Liver (tissue), 3 donors: ENCODE measurements at regions not wholly inside any gene's neighbourhood (a gene's known extent, or its start where the extent isn't known, plus 50 kb on each side); places are given as distances from the start of the nearest gene placed in this dataset.
A peak's percentile ranks its signal among the peaks of the same experiment; 100 is the strongest.

Experiments
- EGR1 ChIP-seq, 2 donors: IDR thresholded peaks; 2 replicates each; pipeline ENCODE4 v1.6.1; 2016 to 2018; ENCODE audit warnings: antibody characterized with exemption in 2 of 2, low read depth in 2 of 2
- GABPA ChIP-seq, 2 donors: IDR thresholded peaks in 1 of 2; conservative IDR thresholded peaks in 1 of 2; 2 replicates each; pipeline ENCODE4 v1.6.1; 2016; ENCODE audit warnings: antibody characterized with exemption in 2 of 2, mild to moderate bottlenecking in 1 of 2, moderate library complexity in 1 of 2
- HNF4G ChIP-seq: IDR thresholded peaks from 2 replicates; pipeline ENCODE4 v1.6.1; 2016; ENCODE audit warnings: antibody characterized with exemption
- JUND ChIP-seq, 2 donors: IDR thresholded peaks; 2 replicates each; pipeline ENCODE4 v1.6.1; 2016; ENCODE audit warnings: antibody characterized with exemption in 2 of 2
- NR2F2 ChIP-seq: IDR thresholded peaks from 2 replicates; pipeline ENCODE4 v1.6.1; 2016; ENCODE audit warnings: antibody characterized with exemption
- RAD21 ChIP-seq, 2 donors: IDR thresholded peaks; 2 replicates each; pipeline ENCODE4 v1.6.1; 2016; ENCODE audit warnings: antibody characterized with exemption in 2 of 2, mild to moderate bottlenecking in 2 of 2
- SP1 ChIP-seq: IDR thresholded peaks from 2 replicates; pipeline ENCODE4 v1.6.1; 2018; ENCODE audit warnings: antibody characterized with exemption, mild to moderate bottlenecking
- TAF1 ChIP-seq: conservative IDR thresholded peaks from 2 replicates; pipeline ENCODE4 v1.6.1; 2016; ENCODE audit warnings: antibody characterized with exemption, mild to moderate bottlenecking
- YY1 ChIP-seq: IDR thresholded peaks from 2 replicates; pipeline ENCODE4 v1.6.1; 2016; ENCODE audit warnings: antibody characterized with exemption, mild to moderate bottlenecking
- TF ChIP-seq, protein P1 (sequence below): fragments of 150-350 bp; IDR thresholded peaks from 2 replicates; pipeline ENCODE4 v1.5.1; 2017; ENCODE audit warnings: improper control_type of control experiment, low read depth, low read length; ENCODE audit not compliant: missing input control
- TF ChIP-seq, protein P2 (sequence below): IDR thresholded peaks from 2 replicates; pipeline ENCODE4 v1.6.1; 2016; ENCODE audit warnings: antibody characterized with exemption, mild to moderate bottlenecking
- TF ChIP-seq, protein P3 (sequence below): IDR thresholded peaks from 2 replicates; pipeline ENCODE4 v1.6.1; 2016; ENCODE audit warnings: antibody characterized with exemption
- TF ChIP-seq, protein P4 (sequence below): IDR thresholded peaks from 2 replicates; pipeline ENCODE4 v1.6.1; 2016; ENCODE audit warnings: antibody characterized with exemption
- TF ChIP-seq, protein P5 (sequence below): IDR thresholded peaks from 2 replicates; pipeline ENCODE4 v1.6.1; 2016; ENCODE audit warnings: antibody characterized with exemption
- donor health status: healthy.
- donor health status: healthy.

DNA sequence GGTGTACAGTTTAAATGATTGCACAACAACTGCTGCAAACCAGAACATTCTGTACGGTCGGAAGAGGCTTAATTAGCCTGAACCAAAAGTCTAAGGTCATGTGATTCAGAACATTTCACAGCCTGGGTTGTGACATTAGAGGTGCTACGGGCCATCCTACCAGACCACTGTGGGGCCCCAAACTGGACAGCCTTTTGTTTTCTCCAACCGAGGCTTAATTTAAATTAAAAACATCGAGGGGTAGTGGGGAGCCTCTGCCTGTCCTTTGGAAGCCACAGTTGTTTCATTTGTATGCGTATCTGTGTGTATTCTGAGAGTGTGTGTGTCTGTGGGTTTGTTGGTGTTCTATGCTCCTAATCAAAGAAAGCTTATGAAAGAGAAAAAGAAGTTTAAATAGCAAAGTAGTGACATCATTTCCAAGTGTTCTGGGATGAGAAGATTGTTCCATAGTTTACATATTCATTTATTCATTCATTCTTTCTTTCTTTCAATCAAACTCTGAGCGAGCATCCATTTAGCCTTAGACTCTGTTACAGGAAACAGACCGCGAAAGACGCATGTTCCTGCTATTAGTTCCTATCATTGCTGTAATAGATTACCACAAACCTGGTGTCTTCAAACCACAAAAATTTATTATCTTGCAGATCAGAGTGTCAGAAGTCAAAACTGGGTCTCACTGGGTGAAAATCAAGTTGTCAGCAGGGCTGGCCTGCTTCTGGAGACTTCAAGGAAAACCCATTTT lies 444.8 kb downstream of the FOXO1 start:
- peak; percentile 33 to 55 for TF ChIP-seq RAD21 (IDR thresholded peaks at IDR 0.05)
- TF ChIP-seq, protein P1, sequence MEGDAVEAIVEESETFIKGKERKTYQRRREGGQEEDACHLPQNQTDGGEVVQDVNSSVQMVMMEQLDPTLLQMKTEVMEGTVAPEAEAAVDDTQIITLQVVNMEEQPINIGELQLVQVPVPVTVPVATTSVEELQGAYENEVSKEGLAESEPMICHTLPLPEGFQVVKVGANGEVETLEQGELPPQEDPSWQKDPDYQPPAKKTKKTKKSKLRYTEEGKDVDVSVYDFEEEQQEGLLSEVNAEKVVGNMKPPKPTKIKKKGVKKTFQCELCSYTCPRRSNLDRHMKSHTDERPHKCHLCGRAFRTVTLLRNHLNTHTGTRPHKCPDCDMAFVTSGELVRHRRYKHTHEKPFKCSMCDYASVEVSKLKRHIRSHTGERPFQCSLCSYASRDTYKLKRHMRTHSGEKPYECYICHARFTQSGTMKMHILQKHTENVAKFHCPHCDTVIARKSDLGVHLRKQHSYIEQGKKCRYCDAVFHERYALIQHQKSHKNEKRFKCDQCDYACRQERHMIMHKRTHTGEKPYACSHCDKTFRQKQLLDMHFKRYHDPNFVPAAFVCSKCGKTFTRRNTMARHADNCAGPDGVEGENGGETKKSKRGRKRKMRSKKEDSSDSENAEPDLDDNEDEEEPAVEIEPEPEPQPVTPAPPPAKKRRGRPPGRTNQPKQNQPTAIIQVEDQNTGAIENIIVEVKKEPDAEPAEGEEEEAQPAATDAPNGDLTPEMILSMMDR: no peak
- TF ChIP-seq TAF1: no peak
- TF ChIP-seq, protein P2, sequence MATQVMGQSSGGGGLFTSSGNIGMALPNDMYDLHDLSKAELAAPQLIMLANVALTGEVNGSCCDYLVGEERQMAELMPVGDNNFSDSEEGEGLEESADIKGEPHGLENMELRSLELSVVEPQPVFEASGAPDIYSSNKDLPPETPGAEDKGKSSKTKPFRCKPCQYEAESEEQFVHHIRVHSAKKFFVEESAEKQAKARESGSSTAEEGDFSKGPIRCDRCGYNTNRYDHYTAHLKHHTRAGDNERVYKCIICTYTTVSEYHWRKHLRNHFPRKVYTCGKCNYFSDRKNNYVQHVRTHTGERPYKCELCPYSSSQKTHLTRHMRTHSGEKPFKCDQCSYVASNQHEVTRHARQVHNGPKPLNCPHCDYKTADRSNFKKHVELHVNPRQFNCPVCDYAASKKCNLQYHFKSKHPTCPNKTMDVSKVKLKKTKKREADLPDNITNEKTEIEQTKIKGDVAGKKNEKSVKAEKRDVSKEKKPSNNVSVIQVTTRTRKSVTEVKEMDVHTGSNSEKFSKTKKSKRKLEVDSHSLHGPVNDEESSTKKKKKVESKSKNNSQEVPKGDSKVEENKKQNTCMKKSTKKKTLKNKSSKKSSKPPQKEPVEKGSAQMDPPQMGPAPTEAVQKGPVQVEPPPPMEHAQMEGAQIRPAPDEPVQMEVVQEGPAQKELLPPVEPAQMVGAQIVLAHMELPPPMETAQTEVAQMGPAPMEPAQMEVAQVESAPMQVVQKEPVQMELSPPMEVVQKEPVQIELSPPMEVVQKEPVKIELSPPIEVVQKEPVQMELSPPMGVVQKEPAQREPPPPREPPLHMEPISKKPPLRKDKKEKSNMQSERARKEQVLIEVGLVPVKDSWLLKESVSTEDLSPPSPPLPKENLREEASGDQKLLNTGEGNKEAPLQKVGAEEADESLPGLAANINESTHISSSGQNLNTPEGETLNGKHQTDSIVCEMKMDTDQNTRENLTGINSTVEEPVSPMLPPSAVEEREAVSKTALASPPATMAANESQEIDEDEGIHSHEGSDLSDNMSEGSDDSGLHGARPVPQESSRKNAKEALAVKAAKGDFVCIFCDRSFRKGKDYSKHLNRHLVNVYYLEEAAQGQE: peak; percentile 12
- TF ChIP-seq, protein P3, sequence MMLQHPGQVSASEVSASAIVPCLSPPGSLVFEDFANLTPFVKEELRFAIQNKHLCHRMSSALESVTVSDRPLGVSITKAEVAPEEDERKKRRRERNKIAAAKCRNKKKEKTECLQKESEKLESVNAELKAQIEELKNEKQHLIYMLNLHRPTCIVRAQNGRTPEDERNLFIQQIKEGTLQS: no peak
- TF ChIP-seq, protein P4, sequence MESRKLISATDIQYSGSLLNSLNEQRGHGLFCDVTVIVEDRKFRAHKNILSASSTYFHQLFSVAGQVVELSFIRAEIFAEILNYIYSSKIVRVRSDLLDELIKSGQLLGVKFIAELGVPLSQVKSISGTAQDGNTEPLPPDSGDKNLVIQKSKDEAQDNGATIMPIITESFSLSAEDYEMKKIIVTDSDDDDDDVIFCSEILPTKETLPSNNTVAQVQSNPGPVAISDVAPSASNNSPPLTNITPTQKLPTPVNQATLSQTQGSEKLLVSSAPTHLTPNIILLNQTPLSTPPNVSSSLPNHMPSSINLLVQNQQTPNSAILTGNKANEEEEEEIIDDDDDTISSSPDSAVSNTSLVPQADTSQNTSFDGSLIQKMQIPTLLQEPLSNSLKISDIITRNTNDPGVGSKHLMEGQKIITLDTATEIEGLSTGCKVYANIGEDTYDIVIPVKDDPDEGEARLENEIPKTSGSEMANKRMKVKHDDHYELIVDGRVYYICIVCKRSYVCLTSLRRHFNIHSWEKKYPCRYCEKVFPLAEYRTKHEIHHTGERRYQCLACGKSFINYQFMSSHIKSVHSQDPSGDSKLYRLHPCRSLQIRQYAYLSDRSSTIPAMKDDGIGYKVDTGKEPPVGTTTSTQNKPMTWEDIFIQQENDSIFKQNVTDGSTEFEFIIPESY: peak; percentile 52
- TF ChIP-seq, protein P5, sequence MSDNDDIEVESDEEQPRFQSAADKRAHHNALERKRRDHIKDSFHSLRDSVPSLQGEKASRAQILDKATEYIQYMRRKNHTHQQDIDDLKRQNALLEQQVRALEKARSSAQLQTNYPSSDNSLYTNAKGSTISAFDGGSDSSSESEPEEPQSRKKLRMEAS: peak; percentile 86
- TF ChIP-seq NR2F2: peak; percentile 70
- peak; percentile 66 for TF ChIP-seq YY1
- no peak for TF ChIP-seq EGR1 (IDR thresholded peaks at IDR 0.05; ENCODE audit: low read depth in 2 of 2)
- TF ChIP-seq SP1: peak; percentile 89
- no peak for TF ChIP-seq GABPA (IDR thresholded peaks at IDR 0.05 in 1 of 2, conservative IDR thresholded peaks at IDR 0.05 in 1 of 2)
- no peak for TF ChIP-seq HNF4G
- TF ChIP-seq JUND (IDR thresholded peaks at IDR 0.05): no peak
